ENCODE measurements at regions not wholly inside any gene's neighbourhood (a gene's known extent, or its start where the extent isn't known, plus 50 kb on each side); places are given as distances from the start of the nearest gene placed in this dataset.
"Not testable (repeated sequence)": the region's sequence is repeated elsewhere in the genome, so short reads cannot be mapped to it uniquely, and the experiment has no call there.

DNA sequence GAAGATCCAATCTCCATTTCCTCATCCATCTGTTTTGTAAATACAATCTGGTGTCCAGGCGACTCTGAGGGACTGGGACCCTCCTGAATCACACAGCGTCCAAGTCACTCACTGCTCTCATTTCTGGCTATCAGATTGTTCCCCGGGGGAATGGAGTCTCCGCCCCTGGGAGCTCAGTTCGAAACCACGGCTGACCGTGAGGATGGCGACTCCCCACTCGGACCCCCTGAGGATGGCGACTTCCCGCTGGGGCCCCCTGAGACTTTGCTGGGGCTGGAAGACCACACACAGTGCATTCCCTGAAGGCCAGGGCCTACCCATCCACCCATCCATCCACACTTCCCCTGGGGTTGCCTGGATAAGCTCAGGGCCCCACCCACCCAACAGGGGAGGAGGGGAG is 360.5 kb downstream of the BCL2L11 start:
- FAIRE-seq = not testable (repeated sequence)

DNA sequence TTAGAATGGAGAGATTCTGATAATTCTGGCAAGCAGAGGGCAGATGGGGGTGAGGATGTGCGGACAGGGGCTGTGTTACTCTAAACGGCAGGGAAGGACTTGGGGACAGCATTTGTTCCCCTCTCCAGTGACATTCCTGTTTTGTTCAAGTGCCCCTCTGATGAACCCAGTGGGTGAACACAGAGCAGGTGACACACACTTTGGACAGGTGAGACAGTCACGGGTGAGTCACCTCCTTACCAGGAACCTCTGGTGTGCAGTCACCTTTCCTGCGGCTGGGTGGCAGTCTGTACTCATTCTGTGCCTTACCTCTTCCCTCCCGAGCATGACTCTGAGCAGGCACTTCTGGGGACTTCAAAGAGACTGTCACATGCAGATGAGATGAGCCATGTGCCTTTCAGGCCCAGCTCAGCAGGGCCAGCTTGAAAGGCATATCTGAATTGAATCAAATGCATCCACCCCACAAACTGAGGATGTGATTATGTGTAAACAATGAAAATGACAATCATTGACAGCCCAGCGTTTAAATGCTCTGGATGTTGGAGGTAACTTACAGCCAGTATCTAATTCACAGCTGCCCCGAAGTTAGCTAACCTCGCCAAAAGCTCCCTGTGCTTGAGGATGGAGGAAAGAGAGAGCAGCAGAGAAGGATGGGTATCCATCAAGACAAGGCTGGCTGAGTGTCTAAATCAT is 362.4 kb downstream of the BCL2L11 start:
- not testable (repeated sequence) for FAIRE-seq

DNA sequence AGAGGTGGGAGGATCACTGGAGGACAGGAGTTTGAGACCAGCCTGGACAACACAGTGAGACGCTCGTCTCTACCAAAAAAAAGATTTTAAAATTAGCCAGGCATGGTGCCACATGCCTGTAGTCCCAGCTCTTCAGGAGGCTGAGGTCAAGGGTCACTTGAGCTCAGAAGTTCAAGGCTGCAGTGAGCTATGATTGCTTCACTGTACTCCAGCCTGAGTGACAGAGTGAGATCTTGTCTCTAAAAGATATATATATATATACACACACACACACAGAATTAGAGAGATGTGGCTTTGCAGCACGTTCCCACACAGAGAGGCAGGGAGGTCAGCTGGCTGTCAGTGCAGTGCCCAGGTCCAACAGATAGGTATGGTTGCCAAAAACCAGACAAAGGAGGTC is 363.4 kb downstream of the BCL2L11 start:
- FAIRE-seq = not testable (repeated sequence)

DNA sequence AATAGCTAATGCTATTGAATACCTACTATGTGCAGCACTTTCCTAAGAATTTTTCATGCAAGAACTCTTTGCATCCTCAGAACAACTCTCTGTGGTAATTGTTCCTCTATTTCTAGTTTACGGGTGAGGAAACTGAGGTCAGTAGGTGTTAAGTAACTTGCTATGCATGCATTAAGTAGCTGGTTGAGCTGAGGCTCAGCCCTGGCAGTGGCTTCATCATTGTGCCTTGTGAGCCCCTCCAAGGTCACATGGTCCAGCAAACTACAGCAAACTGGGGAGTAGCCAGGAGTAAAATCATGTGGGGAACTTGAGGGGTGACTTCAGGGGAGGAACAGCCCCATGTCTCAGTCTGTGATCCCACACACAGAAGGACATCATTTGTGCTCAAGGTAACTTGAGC is 365.2 kb downstream of the BCL2L11 start:
- not testable (repeated sequence) for FAIRE-seq

DNA sequence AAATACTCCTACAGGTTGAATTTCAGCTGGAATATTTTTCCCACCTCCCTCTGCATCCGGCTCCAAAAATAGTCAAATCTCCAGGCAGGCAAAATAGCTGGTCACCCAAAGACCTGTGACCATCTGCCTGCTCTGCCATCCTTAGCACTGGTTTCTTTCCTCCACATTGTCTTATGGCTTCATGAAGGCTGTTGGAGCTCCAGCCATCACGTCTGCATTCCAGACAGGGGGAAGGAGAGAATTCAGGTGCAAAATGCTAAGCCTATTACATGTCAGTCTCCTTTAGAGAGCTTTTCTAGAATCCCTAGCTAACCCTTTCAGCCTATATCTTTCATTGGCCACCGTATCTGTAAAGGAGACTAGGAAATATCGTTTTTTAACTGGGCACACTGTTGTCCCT is 367.7 kb downstream of the BCL2L11 start:
- not testable (repeated sequence) for FAIRE-seq

DNA sequence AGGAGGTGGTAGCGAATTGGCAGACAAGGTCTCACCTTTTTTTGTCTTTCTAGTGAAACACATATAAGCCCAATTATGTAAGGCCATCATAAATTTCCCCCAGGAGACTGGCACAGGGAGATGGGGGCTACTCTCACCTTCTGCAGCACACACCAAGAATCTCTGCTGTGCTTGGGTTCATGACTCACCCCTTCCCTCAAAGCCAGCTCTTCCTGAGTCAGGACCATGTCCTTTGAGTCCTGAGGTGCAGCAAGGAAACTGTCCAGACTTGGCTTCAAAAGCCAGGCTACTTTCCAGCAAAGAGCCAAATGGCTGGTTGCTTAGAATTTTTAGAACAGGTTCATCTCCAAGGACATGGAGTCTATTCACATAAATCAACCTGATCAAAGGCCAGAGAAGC is 368.7 kb downstream of the BCL2L11 start:
- FAIRE-seq = not testable (repeated sequence)

DNA sequence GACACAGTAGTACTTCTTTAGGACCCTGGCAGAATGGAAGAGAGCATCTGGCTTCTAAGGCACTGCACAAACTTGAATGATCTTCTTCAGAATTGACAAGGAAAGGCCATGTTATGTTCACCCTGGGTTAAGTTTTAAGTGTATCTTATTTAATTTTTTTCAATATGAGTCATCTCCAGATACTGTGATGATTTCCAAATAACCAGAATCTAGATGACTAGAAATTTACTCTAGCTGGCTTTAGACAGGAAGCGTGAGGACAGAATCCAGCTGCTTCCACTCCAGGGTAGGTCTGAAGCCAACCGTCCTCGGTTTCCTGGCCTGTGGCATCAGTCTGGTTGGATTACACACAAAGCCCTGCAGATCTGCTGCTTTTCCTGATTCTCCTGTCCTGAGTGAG is 370.5 kb downstream of the BCL2L11 start:
- not testable (repeated sequence) for FAIRE-seq

DNA sequence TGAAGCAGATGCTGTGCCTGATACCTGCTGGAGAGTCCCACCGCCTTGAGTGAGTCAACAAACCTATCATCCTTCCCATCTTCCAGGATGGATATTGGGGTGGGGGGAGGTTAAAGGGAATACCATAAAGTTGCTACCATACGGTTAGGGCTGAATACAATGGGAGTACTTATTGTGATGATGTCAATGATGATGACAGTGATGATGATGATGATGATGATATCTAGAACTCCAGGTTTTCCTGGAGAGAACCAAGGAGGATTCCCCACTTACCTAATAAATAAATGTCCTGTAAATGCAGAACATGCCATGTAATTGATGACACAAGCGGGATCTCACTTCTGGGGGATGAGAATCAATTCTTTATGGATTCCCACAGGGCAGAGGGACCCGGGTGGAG is 370.9 kb downstream of the BCL2L11 start:
- FAIRE-seq = not testable (repeated sequence)

DNA sequence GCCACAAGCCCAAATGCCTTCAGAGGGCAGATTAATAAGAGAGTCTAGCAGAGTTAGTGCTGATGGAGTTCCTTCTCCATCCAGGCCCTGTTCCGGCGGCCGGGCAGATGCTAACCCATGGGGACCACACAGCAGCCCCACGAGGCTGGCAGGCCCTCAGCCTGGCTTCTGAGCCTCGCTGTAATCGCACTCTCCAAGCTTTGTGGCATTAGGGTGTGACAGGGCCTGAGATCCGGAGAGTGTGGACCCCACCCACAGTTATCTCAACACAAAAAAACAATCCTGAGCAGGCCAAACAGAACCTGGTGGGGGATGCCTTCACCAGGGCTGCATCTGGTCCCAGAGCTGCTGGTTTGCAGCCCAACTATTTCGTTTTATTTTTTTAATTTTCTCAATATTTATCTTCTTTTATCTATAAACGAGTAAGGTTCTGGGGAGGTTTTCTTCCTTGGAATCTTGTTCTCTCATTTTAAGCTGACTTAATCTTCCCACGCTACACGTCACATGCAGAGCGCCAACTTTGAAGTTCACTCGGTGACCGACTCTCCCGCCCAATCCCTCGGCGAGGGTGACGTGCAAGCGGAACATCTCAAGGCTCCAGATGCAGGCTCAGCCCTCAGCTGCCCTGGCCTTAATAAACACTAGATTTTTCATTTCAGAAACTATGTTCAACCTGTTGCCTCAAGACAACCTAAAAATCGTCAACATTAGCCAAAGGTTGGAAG is 372.4 kb downstream of the BCL2L11 start:
- not testable (repeated sequence) for FAIRE-seq

DNA sequence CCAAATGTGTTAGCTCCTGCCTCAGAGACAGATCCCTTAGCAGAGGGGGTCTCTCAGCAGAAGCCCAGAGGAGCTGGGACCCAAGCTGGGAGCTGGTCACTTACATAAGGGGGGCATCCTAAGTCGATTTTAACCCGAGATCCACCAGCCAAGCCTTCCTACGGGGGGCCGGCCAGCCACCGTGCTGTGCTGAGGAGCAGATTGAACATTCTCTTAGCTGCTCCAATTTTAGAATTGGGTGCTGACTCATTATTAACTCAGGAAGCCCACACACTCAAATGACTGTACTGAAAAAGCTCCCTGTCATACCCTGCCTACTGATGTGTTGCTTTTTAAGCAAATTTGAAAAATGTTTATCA is 373.0 kb downstream of the BCL2L11 start:
- not testable (repeated sequence) for FAIRE-seq

DNA sequence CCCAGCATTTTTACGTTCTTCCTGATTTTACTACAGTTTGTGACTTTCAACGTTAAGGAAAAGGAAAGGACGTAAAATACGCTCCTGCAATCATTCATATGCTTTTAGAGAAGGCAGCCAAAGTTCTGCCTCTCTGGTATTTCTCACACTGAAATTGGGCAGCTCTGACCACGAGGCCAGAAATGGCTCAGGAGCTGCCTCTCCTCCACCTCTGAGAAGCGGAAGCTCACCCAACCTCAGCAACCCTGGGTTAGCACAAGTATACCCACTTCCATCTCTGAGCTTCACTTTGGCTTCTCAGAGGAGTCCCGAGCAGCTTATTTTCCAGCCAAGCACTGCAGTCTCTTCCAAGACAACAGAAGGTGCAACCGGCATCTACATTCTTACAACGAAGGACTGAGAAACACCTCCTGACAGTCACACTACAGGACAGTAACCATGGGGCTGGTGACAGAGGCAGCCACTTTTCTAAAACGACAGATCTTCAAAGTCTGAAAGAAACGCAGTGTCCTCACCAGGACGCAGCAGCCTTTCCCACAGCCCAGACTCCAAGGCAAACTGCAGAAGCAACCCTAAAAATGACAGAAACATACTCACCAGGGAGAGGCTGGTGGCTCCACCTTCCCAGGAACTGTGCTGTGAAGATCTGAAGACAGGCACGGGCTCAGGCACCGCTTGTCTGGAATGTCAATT is 373.7 kb downstream of the BCL2L11 start:
- FAIRE-seq = not testable (repeated sequence)

DNA sequence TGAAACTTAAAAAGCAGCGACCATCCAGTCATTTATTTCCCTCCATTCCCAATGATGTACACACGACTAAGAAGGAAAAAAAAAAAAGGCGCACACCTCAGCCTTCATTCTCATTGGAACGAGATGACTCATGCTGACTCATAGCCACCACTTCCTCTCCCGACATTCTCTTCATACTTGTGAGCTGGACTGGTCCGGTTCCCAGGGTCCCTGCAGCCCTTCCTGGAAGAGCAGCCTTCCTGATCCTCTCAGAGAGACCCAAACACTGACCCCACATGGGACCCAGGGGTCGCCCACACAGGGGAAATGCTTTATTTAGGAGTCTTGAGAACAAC is 374.2 kb downstream of the BCL2L11 start:
- FAIRE-seq = peak; percentile 84

DNA sequence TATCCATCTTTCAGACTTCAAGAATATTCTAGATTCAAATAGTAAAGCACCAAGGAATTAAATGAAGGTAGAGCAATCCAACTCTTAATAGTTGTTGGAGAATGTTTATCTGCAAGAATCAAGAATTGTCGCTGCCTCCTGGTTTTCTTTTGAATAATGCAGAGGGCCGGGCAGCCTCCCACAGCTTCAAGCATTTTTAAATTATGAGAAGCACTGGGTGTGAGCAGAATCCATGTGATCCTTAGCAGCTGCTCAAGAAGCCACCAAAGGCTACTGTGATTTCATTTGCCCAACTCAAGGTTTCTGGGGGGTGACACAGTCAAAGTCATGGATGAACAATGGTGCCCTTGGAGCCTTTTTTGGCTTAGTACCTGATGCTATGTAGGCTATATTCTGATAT is 374.9 kb downstream of the BCL2L11 start:
- not testable (repeated sequence) for FAIRE-seq

DNA sequence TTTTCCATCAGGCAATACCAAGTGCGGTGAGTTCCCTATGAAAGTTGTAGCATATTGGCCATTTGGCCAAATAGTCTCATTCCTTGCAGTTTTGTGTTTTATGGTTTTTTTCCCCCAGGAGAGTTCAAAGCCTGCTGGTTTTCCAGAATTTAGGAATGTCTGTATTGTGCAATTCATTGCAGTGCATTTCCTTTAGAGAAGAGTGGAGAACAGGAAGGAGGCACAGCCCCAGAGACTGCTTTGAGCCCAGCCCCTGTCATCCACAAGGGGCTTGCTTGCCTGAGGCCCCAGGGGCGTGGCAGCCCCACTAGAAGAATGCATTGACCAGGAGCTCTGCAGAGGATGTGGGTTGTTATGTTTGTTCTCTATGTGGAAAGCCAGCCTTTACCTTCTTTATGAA is 375.5 kb downstream of the BCL2L11 start:
- peak; percentile 11 for FAIRE-seq

DNA sequence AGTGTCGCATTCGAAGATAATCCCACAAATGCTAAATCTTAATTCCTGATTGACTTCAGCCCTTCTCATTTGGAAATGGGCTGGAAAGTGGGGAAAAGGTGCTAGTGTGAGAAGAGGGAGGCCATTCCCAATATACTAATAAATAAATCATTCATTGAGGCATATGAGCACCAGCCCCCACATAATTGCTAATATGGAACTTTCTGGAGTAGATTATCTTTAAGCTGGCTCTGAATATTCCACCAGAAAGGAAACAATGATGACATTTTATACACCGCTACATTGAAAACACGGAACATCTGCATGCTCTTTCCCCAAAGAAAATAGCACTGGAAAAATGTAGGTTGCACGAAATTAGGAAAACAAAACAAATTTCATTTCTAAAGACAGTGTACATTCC is 376.1 kb downstream of the BCL2L11 start:
- not testable (repeated sequence) for FAIRE-seq

DNA sequence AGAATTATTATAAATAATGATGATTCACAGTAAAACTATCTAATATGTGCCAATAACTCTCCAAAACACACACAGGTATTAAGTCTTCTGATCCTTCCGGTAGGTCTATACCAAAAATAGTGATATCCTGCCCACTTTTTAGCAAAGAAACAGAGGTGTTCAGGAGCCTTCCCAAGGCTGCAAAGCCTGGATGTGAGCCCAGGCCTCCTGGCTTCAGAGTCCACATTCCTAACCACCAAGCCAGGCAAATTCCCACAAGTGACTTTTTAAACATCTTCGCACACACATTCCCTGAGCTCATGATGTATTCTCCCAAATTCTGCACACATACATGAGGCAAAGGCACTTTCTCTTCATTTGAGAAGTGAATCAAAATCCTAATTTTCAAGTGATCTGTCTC is 376.6 kb downstream of the BCL2L11 start:
- FAIRE-seq = not testable (repeated sequence)

DNA sequence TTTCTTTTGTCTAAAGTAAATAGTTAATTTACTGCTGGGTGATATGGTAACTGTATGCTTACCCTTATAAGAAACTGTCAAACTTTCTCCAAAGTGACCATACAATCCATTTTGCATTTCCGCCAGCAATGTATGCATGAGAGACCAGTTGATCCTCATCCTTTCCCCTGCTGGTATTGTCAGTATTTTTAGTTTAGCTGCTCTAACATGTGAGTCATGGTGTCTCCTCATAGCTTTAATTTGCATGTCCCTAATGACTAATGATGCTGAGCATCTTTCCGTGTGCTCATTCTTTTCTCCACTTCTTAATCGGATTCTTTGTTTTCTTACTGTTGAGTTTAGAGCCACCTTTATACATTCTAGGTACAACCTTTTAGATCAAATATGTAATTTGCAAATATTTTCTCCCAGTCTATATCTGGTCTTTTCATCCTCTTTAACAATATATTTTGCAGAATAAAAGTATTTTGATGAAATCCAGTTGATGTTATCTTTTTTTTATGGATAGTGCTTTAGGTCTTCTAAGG is 379.9 kb downstream of the BCL2L11 start:
- FAIRE-seq = not testable (repeated sequence)

DNA sequence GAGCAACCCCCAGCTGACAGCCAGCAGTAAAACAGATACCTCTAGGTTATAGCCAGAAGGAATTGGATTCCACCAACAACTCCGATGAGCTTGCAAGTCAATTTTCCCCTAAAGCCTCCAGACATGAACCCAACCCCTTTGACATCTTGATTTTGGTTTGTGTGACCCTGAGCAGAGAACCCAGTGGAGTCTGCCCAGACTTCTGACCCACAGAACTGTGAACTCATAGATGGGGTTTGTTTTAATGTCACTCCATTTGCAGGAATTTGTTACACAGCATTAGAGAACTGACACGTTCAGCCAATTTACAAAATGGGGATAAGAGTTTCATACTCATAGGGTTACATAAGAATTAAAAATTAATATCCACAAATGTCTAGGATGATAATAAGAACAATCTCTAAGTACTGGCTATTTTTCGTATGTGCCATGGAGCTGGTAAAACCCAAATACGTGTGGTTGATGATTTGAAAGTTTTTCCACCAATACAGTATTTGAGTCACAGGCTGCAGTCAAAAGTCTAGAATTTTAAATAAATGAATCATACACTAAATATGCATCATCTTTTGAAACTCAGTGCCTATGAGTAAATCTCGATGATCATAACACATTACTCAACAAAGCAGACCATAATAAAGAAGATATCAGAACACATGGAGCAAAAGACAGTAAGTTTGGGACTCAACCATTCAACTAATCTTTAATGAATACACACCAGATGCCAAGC is 380.0 kb downstream of the ANAPC1 start:
- not testable (repeated sequence) for FAIRE-seq

DNA sequence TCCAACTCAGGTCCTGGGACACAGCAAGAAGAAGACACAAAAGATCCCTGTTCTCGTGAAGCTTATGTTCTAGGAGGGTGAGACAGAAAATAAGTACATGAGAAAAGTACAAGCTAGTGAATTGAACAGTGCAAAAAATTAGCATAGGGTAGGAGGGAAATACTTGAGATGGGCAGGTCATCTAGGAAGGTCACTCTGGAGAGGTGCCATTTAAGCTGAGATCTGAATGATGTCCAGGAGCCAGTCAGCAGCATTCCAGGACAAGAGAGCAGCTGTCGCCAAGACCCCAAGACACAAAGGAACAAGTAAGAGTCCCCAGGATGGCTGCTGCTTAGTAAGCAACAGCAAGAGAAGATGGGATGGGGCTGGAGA is 379.4 kb downstream of the ANAPC1 start:
- not testable (repeated sequence) for FAIRE-seq

DNA sequence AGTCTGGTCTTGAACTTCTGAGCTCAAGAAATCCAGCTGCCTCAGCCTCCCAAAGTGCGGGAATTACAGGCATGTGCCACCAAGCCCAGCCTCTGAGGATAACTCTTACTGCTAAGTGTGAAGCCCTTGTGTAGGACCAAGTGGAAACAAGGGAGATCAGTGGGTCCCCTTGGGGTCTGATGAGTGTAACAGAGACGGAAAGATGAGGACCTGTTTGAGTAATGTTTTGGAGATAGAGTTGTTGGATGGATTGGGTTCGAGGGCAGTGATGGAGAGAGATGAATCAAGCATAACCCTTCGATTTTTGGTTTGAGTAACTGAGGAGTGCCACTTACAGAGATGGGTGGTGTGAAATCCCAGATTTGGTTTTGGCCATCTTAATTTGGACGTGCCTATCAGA is 378.7 kb downstream of the ANAPC1 start:
- FAIRE-seq = not testable (repeated sequence)

DNA sequence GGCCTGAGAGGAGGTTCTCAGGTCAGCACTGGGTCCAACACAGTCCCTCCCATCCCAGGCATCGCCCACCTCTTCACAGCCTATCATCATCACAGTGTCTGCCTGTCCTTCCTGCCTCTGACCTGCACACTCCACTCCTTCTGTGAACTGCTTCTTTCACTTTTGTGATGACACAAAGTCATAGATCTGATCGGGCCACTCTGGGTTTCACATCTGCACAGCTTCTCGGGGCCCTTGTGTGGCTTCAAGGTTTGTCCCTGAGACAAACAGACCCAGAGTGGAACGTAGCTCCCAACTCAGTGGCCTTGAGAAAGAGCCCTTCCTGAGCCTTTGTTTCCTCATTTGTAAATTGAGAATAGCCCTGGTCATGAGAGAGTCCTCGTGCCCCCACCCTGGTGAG is 377.1 kb downstream of the ANAPC1 start:
- not testable (repeated sequence) for FAIRE-seq

DNA sequence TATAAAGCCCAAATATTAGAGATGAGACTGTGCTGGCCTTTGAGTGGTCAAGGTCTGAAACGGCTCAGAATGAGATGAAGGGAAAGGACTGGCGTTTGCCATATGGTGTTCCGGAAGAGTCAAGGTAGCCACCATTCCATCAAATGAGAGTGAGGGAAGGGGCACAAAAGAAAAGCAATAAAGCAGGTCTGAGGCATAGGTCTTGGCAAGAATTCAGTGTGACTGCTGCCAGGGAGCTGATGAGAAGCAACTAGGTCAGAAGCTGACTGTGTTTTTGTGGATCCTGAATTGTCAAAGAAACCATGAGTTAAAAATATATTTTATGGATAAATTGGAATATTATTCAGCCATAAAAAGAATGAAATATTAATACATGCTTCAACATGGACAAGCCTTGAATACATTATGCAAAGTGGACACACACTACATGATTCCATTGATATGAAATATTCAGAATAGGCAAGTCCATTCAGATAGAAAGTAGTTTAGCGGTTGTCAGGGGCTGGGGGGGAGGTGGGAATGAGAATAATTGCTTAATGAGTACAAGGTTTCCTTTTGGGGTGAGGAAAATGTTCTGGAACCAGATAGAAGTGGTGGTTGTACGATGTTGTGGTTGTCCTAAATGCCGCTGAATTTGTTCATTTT is 374.6 kb downstream of the ANAPC1 start:
- FAIRE-seq = not testable (repeated sequence)

DNA sequence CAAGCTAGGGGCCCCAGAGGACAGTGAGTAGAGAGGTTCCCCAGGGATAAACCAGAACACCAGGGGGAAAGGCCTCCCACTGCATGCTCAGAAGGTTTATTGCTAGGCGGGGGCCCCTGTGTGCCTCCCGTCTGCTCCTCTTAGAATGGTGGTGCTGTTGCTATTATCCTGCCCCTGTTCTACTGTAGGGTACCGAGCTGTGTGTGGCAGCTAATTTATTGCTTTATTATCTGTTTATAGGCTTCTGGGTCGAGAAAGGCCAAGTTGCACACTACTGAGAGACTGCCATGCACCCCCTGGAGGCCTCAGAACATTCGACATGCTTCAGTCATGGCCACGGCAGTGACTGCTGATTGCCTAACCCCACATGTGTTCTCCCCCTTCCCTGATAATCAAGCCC is 373.6 kb downstream of the ANAPC1 start:
- not testable (repeated sequence) for FAIRE-seq

Measured in A204.1 (cell line).